PC-3 (cell line): ENCODE measurements at regions not wholly inside any gene's neighbourhood (a gene's known extent, or its start where the extent isn't known, plus 50 kb on each side); places are given as distances from the start of the nearest gene placed in this dataset.

Source experiments
- ATAC-seq: fragments of 200-7000 bp; cut with Tn5 transposase; 2 replicates; pipeline ENCODE4 v1.9.1; 2020; ENCODE audit warnings: mild to moderate bottlenecking, moderate library complexity
- BruUV-seq: library from RNA; stranded (reverse); fragments of 400-500 nt; replicated peaks from 2 replicates; lab custom pipeline; 2021; lab: Mats Ljungman, UMichigan
- CTCF ChIA-PET: fragments of 300-600 bp; sonication (Branson Sonifier 250); formaldehyde crosslinking; loops from one replicate; lab custom pipeline; 2022; ENCODE audit warnings: antibody characterized with exemption; lab: Charles Lee
- POLR2A ChIA-PET: fragments of 300-600 bp; sonication (Branson Sonifier 250); formaldehyde crosslinking; loops from one replicate; lab custom pipeline; 2022; ENCODE audit warnings: antibody characterized with exemption; ENCODE audit not compliant: unreplicated experiment; lab: Charles Lee
- DNase-seq: peaks from one replicate; pipeline ENCODE4 v3.0.0-alpha.2; 2015
- H2AFZ ChIP-seq: fragments of 300-600 bp; sonication (generic); 2 replicates; pipeline ENCODE4 v1.6.0; 2016; ENCODE audit warnings: antibody characterized with exemption, low read length
- H3F3A ChIP-seq: fragments of 300-600 bp; sonication (generic); one replicate; pipeline ENCODE4 v1.6.0; 2017; ENCODE audit warnings: antibody characterized with exemption, low read length, control low read depth, mild to moderate bottlenecking; ENCODE audit not compliant: unreplicated experiment
- H3K27ac ChIP-seq: fragments of 300-600 bp; sonication (generic); 2 replicates; pipeline ENCODE4 v1.5.1; 2016; ENCODE audit warnings: mild to moderate bottlenecking, low read length
- H3K27me3 ChIP-seq: fragments of 300-600 bp; sonication (generic); 2 replicates; pipeline ENCODE4 v1.6.1; 2016; ENCODE audit warnings: low read length, mixed read lengths
- H3K36me3 ChIP-seq: fragments of 300-600 bp; sonication (generic); 2 replicates; pipeline ENCODE4 v1.6.1; 2016; ENCODE audit warnings: low read depth, mixed run types, low read length, mixed read lengths
- H3K4me1 ChIP-seq: fragments of 300-600 bp; sonication (generic); 2 replicates; pipeline ENCODE4 v1.5.1; 2016; ENCODE audit warnings: low read length; ENCODE audit not compliant: insufficient read depth
- H3K4me2 ChIP-seq: fragments of 300-600 bp; sonication (generic); 2 replicates; pipeline ENCODE4 v1.6.0; 2016; ENCODE audit warnings: low read length
- H3K4me3 ChIP-seq: fragments of 300-600 bp; sonication (generic); 2 replicates; pipeline ENCODE4 v1.5.1; 2016; ENCODE audit warnings: mild to moderate bottlenecking, low read length, mixed read lengths
- H3K79me2 ChIP-seq: fragments of 300-600 bp; sonication (generic); 2 replicates; pipeline ENCODE4 v1.6.1; 2017; ENCODE audit warnings: low read length, mixed read lengths
- H3K9ac ChIP-seq: fragments of 300-600 bp; sonication (generic); 2 replicates; pipeline ENCODE4 v1.6.0; 2016; ENCODE audit warnings: mild to moderate bottlenecking, low read length
- H3K9me2 ChIP-seq: fragments of 300-600 bp; sonication (generic); replicated peaks from 2 replicates; pipeline ENCODE4 v1.6.1; 2016; ENCODE audit warnings: mixed run types, low read length, mixed read lengths
- H3K9me3 ChIP-seq: fragments of 300-600 bp; sonication (generic); 2 replicates; pipeline ENCODE4 v1.6.1; 2016; ENCODE audit warnings: low read length, mixed read lengths
- H4K20me1 ChIP-seq: fragments of 300-600 bp; sonication (generic); 2 replicates; pipeline ENCODE4 v1.6.1; 2016; ENCODE audit warnings: low read length, mixed read lengths
- CTCF ChIP-seq: fragments of 300-600 bp; sonication (generic); conservative IDR thresholded peaks from 2 replicates; pipeline ENCODE4 v1.5.1; 2017; ENCODE audit warnings: antibody characterized with exemption, low read depth, mild to moderate bottlenecking, low read length
- EZH2 ChIP-seq: fragments of 300-600 bp; sonication (generic); IDR thresholded peaks from one replicate; pipeline ENCODE4 v1.6.1; 2017; ENCODE audit warnings: antibody characterized with exemption, mild to moderate bottlenecking, low read length; ENCODE audit not compliant: unreplicated experiment
- EZH2phosphoT487 ChIP-seq: fragments of 300-600 bp; sonication (generic); IDR thresholded peaks from 2 replicates; pipeline ENCODE4 v1.6.1; 2018; ENCODE audit warnings: mild to moderate bottlenecking, antibody characterized with exemption, low read length, borderline replicate concordance
- intact Hi-C: fragments of 100-400 bp; cut with micrococcal nuclease; formaldehyde crosslinking; loops from 2 replicates; pipeline ENCODE4 v1.9.0; 2023

DNA sequence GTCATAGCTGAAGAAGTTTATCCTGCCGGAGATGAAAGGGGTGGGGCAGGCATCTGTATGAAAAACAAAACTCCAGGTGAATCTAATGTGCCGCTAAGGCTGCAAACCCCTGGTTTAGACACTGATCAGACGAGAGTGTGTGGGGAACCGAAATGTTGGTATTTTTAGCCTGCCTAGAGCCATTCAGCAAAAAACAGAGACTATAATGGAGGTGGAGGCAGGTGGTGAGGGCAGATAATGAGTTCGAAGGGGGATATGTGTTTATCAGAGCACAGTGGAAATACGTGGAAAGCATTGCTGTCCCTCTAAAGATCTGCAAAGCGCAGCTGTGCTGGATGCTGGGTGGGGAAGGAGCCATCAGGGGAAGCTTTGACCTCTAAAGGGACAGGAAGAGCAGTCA is 127.5 kb upstream of the WSCD1 start:
- no peaks in the 10 kb centered on the region for H3F3A ChIP-seq
- H3K9me2 ChIP-seq: no peaks in the 10 kb centered on the region
- H3K9me3 ChIP-seq: no peaks in the 10 kb centered on the region
- ChIA-PET CTCF (no interaction called here), POLR2A (no interaction called here)
- no peak overlapping the region for H2AFZ ChIP-seq
- intact Hi-C loops: no loop called here
- no peak for ATAC-seq
- H3K4me3 ChIP-seq: no peak overlapping the region
- no peaks in the 10 kb centered on the region for H3K79me2 ChIP-seq
- H3K4me2 ChIP-seq: no peak overlapping the region
- no peaks in the 10 kb centered on the region for H3K27me3 ChIP-seq
- BruUV-seq: no TSS peak
- H4K20me1 ChIP-seq: no peaks in the 10 kb centered on the region
- TF ChIP-seq CTCF (no peak), EZH2 (no peak), EZH2phosphoT487 (no peak)
- H3K4me1 ChIP-seq: 0 out of 2 replicates have a peak, but pooled peaks cover 3% of the 10 kb centered on the region
- no peak overlapping the region for H3K9ac ChIP-seq
- no peak for DNase-seq
- no peaks in the 10 kb centered on the region for H3K36me3 ChIP-seq
- no peak overlapping the region for H3K27ac ChIP-seq

GRCh38 chr17:5943232-5943631 is 126.9 kb upstream of the WSCD1 start:
- no peak overlapping the region for H2AFZ ChIP-seq
- intact Hi-C loops: no loop called here
- BruUV-seq: no TSS peak
- H3K79me2 ChIP-seq: no peaks in the 10 kb centered on the region
- no peak for ATAC-seq
- H3K9me3 ChIP-seq: no peaks in the 10 kb centered on the region
- TF ChIP-seq CTCF (no peak), EZH2 (no peak), EZH2phosphoT487 (no peak)
- CTCF ChIA-PET: no interaction called here
- 0 out of 2 replicates have a peak, but pooled peaks cover 3% of the 10 kb centered on the region for H3K4me1 ChIP-seq
- no peaks in the 10 kb centered on the region for H3F3A ChIP-seq
- H4K20me1 ChIP-seq: no peaks in the 10 kb centered on the region
- H3K9me2 ChIP-seq: no peaks in the 10 kb centered on the region
- H3K4me3 ChIP-seq: no peak overlapping the region
- no peak overlapping the region for H3K9ac ChIP-seq
- no peaks in the 10 kb centered on the region for H3K27me3 ChIP-seq
- H3K4me2 ChIP-seq: no peak overlapping the region
- POLR2A ChIA-PET: no interaction called here
- no peak for DNase-seq
- H3K36me3 ChIP-seq: no peaks in the 10 kb centered on the region
- H3K27ac ChIP-seq: no peak overlapping the region

DNA sequence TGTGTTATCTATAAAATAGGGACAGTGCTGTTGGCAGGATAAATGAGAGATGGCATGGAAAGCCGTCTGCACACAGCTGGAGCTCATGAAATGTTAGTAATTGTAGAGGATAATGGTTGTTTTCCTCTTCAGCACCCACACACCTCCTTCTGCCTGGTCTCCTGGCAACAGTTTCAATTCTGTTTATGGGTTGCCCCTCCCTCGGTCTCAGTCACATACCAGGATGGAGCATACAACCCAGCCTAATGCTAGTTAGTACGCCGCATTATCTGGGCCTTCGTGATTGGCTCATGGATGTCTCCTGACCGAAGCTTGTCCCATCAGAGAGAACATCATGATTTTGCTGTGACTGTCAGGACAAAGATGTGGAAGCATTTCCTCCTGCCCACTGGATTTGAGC is 126.2 kb upstream of the WSCD1 start:
- intact Hi-C loops: no loop called here
- H2AFZ ChIP-seq: no peak overlapping the region
- H3K4me1 ChIP-seq: 0 out of 2 replicates have a peak, but pooled peaks cover 3% of the 10 kb centered on the region
- H3K27ac ChIP-seq: no peak overlapping the region
- H3F3A ChIP-seq: no peaks in the 10 kb centered on the region
- no peak overlapping the region for H3K9ac ChIP-seq
- POLR2A ChIA-PET: no interaction called here
- H4K20me1 ChIP-seq: no peaks in the 10 kb centered on the region
- no peaks in the 10 kb centered on the region for H3K36me3 ChIP-seq
- TF ChIP-seq CTCF (no peak), EZH2 (no peak), EZH2phosphoT487 (no peak)
- H3K4me3 ChIP-seq: no peak overlapping the region
- no peak overlapping the region for H3K4me2 ChIP-seq
- CTCF ChIA-PET: no interaction called here
- no peak for ATAC-seq
- no peaks in the 10 kb centered on the region for H3K9me3 ChIP-seq
- no peaks in the 10 kb centered on the region for H3K27me3 ChIP-seq
- no peaks in the 10 kb centered on the region for H3K9me2 ChIP-seq
- no peaks in the 10 kb centered on the region for H3K79me2 ChIP-seq
- no peak for DNase-seq
- BruUV-seq: no TSS peak
